ENCODE measurements at regions not wholly inside any gene's neighbourhood (a gene's known extent, or its start where the extent isn't known, plus 50 kb on each side); places are given as distances from the start of the nearest gene placed in this dataset.

GRCh38 chr5:144060598-144060997 is 109.9 kb downstream of the YIPF5 start:
- TF ChIP-seq PATZ1 (CRISPR knock-in tag; IDR thresholded peaks at IDR 0.05; ENCODE audit: borderline replicate concordance), result no peak
- no peak for TF ChIP-seq ESRRG (CRISPR knock-in tag; IDR thresholded peaks at IDR 0.05)
- no peak for TF ChIP-seq ZNF565 (CRISPR knock-in tag; conservative IDR thresholded peaks at IDR 0.05; ENCODE audit: low read depth)
- TF ChIP-seq ZFP3 (CRISPR knock-in tag; IDR thresholded peaks at IDR 0.05), result no peak
